ENCODE measurements at regions not wholly inside any gene's neighbourhood (a gene's known extent, or its start where the extent isn't known, plus 50 kb on each side); places are given as distances from the start of the nearest gene placed in this dataset.

DNA sequence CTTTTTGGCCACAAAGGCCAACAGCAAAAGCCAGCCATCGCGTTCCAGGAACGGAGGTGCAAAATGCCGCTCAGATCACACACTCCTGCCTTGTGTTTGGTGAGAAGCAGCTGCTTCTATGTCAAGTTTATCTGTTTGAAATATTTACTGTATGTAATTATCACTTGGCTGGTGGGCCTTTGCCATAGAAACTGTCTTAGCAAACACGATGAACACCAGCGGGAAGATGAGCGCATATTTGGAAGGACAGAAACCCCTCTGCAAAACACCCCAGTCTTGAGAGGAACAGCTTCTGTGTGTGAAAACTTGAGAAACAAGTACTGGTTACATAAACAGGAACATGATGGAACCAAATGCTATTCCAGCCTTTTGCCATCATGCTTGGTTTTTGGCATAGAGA lies 59.7 kb downstream of the SCG2 start:
- TF ChIP-seq, protein P1, sequence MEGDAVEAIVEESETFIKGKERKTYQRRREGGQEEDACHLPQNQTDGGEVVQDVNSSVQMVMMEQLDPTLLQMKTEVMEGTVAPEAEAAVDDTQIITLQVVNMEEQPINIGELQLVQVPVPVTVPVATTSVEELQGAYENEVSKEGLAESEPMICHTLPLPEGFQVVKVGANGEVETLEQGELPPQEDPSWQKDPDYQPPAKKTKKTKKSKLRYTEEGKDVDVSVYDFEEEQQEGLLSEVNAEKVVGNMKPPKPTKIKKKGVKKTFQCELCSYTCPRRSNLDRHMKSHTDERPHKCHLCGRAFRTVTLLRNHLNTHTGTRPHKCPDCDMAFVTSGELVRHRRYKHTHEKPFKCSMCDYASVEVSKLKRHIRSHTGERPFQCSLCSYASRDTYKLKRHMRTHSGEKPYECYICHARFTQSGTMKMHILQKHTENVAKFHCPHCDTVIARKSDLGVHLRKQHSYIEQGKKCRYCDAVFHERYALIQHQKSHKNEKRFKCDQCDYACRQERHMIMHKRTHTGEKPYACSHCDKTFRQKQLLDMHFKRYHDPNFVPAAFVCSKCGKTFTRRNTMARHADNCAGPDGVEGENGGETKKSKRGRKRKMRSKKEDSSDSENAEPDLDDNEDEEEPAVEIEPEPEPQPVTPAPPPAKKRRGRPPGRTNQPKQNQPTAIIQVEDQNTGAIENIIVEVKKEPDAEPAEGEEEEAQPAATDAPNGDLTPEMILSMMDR (IDR thresholded peaks at IDR 0.05 in 2 of 3, conservative IDR thresholded peaks at IDR 0.05 in 1 of 3; ENCODE audit: control insufficient read depth in 2 of 3, extremely low read depth in 1 of 3, insufficient read depth in 1 of 3, low read depth in 3 of 3, low read length in 3 of 3), result no peak
- TF ChIP-seq, protein P2, sequence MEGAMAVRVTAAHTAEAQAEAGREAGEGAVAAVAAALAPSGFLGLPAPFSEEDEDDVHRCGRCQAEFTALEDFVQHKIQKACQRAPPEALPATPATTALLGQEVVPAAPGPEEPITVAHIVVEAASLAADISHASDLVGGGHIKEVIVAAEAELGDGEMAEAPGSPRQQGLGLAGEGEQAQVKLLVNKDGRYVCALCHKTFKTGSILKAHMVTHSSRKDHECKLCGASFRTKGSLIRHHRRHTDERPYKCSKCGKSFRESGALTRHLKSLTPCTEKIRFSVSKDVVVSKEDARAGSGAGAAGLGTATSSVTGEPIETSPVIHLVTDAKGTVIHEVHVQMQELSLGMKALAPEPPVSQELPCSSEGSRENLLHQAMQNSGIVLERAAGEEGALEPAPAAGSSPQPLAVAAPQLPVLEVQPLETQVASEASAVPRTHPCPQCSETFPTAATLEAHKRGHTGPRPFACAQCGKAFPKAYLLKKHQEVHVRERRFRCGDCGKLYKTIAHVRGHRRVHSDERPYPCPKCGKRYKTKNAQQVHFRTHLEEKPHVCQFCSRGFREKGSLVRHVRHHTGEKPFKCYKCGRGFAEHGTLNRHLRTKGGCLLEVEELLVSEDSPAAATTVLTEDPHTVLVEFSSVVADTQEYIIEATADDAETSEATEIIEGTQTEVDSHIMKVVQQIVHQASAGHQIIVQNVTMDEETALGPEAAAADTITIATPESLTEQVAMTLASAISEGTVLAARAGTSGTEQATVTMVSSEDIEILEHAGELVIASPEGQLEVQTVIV (IDR thresholded peaks at IDR 0.05; ENCODE audit: borderline replicate concordance, partially characterized antibody), result no peak
- TF ChIP-seq EP300 (IDR thresholded peaks at IDR 0.05; ENCODE audit: borderline replicate concordance in 1 of 2, control insufficient read depth in 1 of 2, low read depth in 2 of 2, low read length in 2 of 2), result no peak
- no peak for TF ChIP-seq USF1 (IDR thresholded peaks at IDR 0.05; ENCODE audit: borderline replicate concordance, extremely low read length, insufficient read depth, low read depth, low read length)

Measured in GM12878 (cell line).